HG03103 (cell line): ENCODE measurements at regions not wholly inside any gene's neighbourhood (a gene's known extent, or its start where the extent isn't known, plus 50 kb on each side); places are given as distances from the start of the nearest gene placed in this dataset.
"Not testable (repeated sequence)": the region's sequence is repeated elsewhere in the genome, so short reads cannot be mapped to it uniquely, and the experiment has no call there.

Experiments used
- ATAC-seq: cut with Tn5 transposase; IDR thresholded peaks from one replicate; pipeline ENCODE4 v1.9.1; 2021; ENCODE audit warnings: low read depth; ENCODE audit not compliant: unreplicated experiment

- no peak for ATAC-seq
Observed at GRCh38 chr5:167363065-167363464, 928.4 kb upstream of the WWC1 start.

DNA sequence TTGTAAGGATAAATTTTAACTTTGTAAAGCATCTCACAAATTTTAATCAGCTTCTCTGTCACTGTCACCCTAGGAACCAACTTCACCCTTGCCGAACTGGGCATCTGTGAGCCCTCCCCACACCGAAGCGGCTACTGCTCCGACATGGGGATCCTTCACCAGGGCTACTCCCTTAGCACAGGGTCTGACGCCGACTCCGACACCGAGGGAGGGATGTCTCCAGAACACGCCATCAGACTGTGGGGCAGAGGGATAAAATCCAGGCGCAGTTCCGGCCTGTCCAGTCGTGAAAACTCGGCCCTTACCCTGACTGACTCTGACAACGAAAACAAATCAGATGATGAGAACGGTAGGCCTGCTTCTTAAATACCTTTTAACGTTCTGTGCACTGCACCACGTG is 916.3 kb upstream of the WWC1 start:
- ATAC-seq = no peak

DNA sequence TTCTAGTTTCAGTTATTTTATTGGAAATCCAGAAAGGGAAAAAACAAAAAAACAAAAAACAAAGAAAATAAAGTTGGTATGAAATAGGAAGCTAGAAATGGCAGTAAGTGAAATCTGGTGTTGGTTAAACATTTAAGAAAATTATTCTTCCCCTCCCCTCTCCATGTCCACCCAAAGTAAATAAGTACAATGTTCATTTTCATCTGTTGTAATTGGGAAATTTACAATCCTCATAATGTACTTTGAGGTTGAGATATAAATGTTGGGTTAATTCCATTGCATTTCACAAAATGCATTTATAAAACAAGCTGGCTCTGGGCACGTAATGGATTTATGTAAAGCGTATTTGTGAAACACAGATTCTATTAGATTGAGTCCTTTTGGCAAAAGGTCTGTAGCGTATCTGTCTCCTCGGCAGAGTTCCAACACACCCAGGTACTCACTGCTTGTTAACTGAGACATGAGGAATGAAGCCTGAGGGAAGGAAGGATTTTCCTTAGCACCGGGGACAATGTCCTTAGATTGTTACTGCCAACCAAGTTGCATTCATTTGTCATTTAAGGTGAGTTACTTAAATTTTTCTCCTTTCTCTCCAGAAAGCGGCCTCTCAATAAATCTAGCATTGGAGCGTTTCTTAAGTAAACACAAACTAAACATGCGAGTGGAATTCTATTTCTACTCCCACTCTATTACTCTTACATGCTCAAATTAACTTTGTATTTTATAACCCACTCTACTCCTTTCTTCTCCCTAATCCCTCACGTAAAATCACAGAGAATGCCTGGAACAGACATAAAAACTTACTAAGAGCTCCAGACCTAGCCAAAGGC is 912.3 kb upstream of the WWC1 start:
- no peak for ATAC-seq

DNA sequence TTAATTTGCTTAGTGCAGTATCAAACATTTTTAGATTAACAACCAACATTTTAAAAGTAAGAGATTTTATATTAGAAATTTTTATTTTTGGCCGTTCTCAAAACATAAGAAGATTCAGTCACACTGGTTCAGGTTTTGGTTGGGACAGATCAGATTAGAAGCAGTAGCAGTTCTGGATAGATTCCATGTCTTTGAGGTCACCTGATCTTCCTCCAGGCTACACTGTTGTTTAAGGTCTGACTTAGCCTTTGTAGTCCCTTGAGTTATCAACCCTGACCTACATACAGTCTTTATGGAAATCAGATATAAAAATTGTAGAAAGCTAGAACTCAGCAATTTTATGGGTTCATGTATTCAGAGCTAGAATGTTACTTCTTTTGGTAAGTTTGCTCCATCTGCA is 910.0 kb upstream of the WWC1 start:
- ATAC-seq = no peak

GRCh38 chr5:167389537-167389936 is 901.9 kb upstream of the WWC1 start:
- no peak for ATAC-seq

DNA sequence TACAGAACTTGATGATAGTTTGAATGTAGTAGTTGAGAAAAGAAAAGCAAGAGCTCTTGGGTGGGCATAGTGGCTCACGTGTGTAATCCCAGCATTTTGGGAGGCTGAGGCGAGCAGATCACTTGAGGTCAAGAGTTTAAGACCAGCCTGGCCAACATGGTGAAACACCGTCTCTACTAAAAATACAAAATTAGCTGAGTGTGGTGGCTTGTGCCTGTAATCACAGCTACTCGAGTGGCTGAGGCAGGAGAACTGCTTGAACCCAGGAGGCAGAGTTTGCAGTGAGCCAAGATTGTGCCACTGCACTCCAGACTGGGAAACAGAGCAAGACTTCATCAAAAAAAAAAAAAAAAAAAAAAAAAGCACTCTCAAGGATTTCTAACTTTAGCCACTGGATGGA is 900.2 kb upstream of the WWC1 start:
- ATAC-seq = not testable (repeated sequence)

DNA sequence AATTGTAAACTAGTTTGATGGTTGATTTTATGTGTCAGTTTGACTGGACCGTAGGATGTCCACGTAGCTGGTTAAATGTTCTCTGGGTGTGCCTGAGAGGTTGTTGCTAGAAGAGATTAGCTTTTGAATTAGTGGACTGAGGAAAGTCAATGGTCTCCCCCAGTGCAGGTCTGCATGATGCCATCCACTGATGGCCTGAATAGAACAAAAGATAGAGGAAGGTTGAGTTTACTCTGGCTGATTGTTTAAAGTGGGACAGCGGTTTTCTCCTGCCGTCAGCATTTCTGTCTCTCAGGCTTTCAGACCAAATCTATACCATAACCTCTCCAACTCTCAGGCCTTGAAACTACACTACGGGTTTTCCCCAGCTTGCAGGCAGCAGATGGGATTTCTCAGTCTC is 899.2 kb upstream of the WWC1 start:
- no peak for ATAC-seq

GRCh38 chr5:167393358-167393757 is 898.1 kb upstream of the WWC1 start:
- no peak for ATAC-seq

DNA sequence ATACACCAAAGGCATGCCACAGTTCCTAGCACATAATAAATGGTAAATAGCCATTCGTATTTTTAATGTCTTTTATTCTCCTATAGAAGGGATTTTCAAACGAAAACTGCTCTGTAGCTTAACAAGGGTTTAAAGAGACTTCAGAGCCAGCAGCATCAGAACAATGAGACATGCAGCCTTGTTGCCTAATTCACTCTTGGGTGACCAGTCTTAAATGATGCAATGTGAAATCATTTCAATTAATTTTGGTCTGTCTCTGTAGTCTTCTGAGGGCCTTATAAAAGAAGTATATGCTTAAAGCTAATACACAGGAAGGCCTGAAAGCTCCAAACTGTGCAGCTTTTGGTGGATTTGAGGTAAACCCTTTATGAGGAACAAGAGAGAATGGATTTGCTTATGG is 888.8 kb upstream of the WWC1 start:
- ATAC-seq = no peak

GRCh38 chr5:167406513-167406912 is 884.9 kb upstream of the WWC1 start:
- ATAC-seq = no peak

GRCh38 chr5:167412556-167412955 is 878.9 kb upstream of the WWC1 start:
- ATAC-seq = no peak

GRCh38 chr5:167413506-167413905 is 877.9 kb upstream of the WWC1 start:
- ATAC-seq = no peak

- no peak for ATAC-seq
Observed at GRCh38 chr5:167414611-167415010, 876.8 kb upstream of the WWC1 start.

DNA sequence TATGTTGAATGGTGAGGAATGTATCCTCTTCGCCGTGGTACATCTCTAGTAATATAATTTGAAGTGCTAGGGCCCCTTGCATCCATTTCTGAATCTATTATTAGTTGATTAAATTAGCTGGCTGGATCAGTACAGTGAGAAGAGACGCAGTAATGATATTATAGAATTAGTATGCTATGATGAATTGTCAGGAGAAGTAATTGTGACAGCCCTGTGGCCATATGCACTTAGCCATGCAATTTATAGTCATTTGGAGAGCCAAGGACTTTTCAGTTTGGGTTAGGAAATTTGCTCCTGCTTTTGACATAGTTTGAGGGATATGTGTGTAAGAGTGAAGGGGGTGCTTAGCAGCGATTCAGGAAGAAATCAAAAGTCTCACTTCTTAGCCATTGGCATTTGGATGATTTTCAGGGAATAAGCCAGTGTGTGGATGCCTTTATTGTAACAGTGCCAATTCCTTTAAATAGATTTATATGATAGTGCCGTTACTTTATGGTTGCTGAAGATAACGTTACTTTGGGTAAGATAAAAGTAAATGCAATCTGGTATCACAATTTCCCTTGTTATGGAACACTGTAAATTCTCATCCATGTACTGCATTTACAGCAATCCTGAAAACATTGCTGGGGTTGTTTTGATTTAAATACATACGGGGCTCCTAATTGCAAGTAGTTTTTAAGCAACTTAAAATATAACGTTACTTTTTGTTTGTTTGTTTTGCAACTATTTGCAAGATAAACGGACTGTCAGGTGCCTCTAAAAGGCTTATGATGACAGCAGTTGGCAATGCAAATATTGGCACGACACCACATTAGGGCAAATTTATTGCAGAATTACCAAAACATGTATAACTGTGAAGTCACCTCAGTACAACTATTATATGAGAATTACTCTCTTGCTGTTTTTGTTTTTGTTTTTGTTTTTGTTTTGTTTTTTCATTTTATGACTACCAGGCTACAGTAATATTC is 875.4 kb upstream of the WWC1 start:
- no peak for ATAC-seq

DNA sequence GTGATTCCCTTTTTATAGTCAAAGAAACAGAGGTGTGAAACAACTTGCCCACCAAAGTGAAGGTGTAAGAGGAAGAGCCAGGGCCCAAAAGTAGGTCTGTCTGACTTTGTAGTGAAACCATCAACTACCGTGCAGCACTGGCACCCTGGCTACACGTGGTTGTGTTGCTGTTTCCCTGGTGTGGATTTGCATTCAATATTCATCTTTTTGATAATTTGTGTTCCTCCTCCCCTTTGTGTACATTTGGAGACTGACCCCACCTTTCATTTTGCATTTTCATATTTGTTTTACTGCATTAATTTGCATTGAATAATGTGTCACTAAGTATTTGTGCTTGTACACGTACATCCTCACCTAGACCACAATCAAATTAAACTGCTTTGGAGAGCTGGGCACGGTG is 873.8 kb upstream of the WWC1 start:
- ATAC-seq = no peak

- ATAC-seq = no peak
Observed at GRCh38 chr5:167425161-167425560, 866.3 kb upstream of the WWC1 start.

GRCh38 chr5:167426501-167426900 is 864.9 kb upstream of the WWC1 start:
- ATAC-seq = no peak

DNA sequence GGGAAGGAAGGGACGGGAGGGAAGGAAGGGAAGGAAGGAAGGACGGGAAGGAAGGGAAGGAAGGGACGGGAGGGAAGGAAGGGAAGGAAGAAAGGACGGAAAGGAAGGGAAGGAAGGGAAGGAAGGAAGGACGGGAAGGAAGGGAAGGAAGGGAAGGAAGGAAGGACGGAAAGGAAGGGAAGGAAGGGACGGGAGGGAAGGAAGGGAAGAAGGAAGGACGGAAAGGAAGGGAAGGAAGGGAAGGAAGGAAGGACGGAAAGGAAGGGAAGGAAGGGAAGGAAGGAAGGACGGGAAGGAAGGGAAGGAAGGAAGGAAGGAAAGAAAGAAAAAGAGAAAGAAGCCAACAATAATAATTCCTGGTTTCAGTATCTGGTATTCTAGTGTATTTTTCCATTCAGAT is 863.8 kb upstream of the WWC1 start:
- ATAC-seq = not testable (repeated sequence)

DNA sequence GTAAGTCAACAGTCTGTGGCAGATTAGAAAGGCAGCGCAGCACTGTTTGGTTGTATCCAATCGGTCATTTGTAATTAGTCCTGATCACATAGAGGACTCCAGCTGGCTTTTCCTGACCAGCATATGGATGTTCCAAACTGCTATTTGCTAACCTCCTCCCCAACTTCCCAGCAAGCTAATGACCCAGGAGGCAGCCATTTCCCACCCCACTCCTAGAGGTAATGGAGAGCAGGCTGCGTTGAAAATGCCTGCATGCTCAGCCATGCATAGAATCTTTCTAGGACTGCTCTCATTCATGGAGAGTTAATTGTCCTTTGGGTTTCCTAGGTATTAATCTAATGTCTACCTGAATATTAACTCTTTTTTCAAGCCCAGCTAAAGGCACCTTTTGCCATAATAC is 850.6 kb upstream of the WWC1 start:
- no peak for ATAC-seq

GRCh38 chr5:167442922-167443321 is 848.5 kb upstream of the WWC1 start:
- no peak for ATAC-seq

GRCh38 chr5:167447466-167448375 is 843.7 kb upstream of the WWC1 start:
- no peak for ATAC-seq
